Adrenal gland (tissue), 9 donors: ENCODE measurements at regions not wholly inside any gene's neighbourhood (a gene's known extent, or its start where the extent isn't known, plus 50 kb on each side); places are given as distances from the start of the nearest gene placed in this dataset.

Source experiments
- DNase-seq, 7 donors: peaks; one replicate each; pipeline ENCODE4 v3.0.0-alpha.2; 2019 to 2020
- H3K27ac ChIP-seq, 5 donors: fragments of 200-600 bp; sonication (generic) in 4 of 5; 1 replicate in 3 of 5; 2 replicates in 2 of 5; pipeline versions ENCODE4 v1.5.1 to v1.8.0; 2016 to 2020; ENCODE audit warnings: mild to moderate bottlenecking in 1 of 5
- H3K27me3 ChIP-seq: fragments of 200-600 bp; 2 replicates; pipeline ENCODE4 v1.8.0; 2021
- H3K36me3 ChIP-seq, 2 donors: fragments of 200-600 bp; replicated peaks in 1 of 2; 1 replicate in 1 of 2; 2 replicates in 1 of 2; pipeline versions ENCODE4 v1.5.1 to v1.8.0; 2018 to 2022
- H3K4me1 ChIP-seq, 2 donors: fragments of 200-600 bp; replicated peaks in 1 of 2; 1 replicate in 1 of 2; 2 replicates in 1 of 2; pipeline versions ENCODE4 v1.5.1 to v1.8.0; 2018 to 2021
- H3K4me3 ChIP-seq, 4 donors: fragments of 200-600 bp; sonication (generic) in 3 of 4; one replicate each; pipeline ENCODE4 v1.5.1; 2016 to 2018
- H3K9me3 ChIP-seq, 3 donors: fragments of 200-600 bp; sonication (generic) in 1 of 3; replicated peaks in 1 of 3; 1 replicate in 2 of 3; 2 replicates in 1 of 3; pipeline versions ENCODE4 v1.5.1 to v1.8.0; 2016 to 2021
- CTCF ChIP-seq, 6 experiments: fragments of 450-650 bp in 4 of 6; fragments of 200-600 bp in 2 of 6; sonication (generic) in 1 of 6; IDR thresholded peaks; 1 replicate in 5 of 6; 2 replicates in 1 of 6; pipeline versions ENCODE4 v1.5.1 to v1.8.0; 2016 to 2021; ENCODE audit warnings: antibody characterized with exemption in 6 of 6, mild to moderate bottlenecking in 2 of 6, moderate library complexity in 1 of 6
- POLR2A ChIP-seq, 2 donors: fragments of 450-650 bp; IDR thresholded peaks; one replicate each; pipeline ENCODE4 v1.6.1; 2017; ENCODE audit warnings: antibody characterized with exemption in 2 of 2, mild to moderate bottlenecking in 2 of 2, moderate library complexity in 1 of 2
- WGBS, 4 donors: extraction: QIAGEN DNeasy Blood & Tissue Kit in 2 of 4; methylation state at CpG; one replicate each; pipeline versions ENCODE4 v1.1.5 to v1.1.7; 2013 to 2017; 5-methylcytosine and 5-hydroxymethylcytosine counted together
- intact Hi-C, 2 donors: fragments of 100-400 bp; cut with DNase I; formaldehyde crosslinking; loops; one replicate each; pipeline versions ENCODE4 v1.14.1 to v1.15.0; 2022 to 2023
- donor health status: healthy with polysubstance abuse.
- donor health status: Bipolar disorder and iron deficiency.
- donor health status: DM: yes; HTN: yes; CAD: no.
- donor health status: DM: no; HTN: no; CAD: no.
- donor health status: DM: no; HTN: no; CAD: no.

DNA sequence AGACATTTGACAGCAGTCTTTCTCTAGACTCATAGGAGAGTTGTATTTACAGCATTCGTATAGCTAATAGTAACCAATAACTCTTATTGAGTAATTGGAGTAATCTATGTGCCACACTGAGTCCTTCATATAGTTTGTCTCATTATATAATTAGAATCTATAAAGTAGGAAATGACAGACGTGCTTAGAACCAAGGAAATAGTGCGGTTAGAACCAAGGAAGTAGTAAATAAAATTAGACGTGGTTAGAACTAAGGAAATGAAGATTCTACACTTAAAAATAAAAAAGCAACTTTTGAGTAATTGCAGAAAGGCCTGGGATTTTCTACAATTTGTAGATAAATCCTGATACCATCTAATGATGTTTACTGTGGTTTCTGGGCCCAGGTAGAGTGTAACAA, 107.8 kb upstream of the TNFSF11 start:
- TF ChIP-seq CTCF (IDR thresholded peaks at IDR 0.05) (no peak), POLR2A (IDR thresholded peaks at IDR 0.05) (no peak)
- DNase-seq = no peak
- 44 to 66% (median 60%) methylated on average over 4 of the region's 4 CpGs for WGBS, 4 donors
- intact Hi-C loops = no loop called here
- no peaks in the 10 kb centered on the region for H3K27me3 ChIP-seq
- no peaks in the 10 kb centered on the region for H3K36me3 ChIP-seq
- no peak overlapping the region for H3K27ac ChIP-seq
- no peaks in the 10 kb centered on the region for H3K4me1 ChIP-seq
- H3K9me3 ChIP-seq = no peaks in the 10 kb centered on the region
- no peak overlapping the region for H3K4me3 ChIP-seq

GRCh38 chr13:42466609-42467008, 107.3 kb upstream of the TNFSF11 start:
- Histone ChIP-seq H3K27me3 (no peaks in the 10 kb centered on the region), H3K27ac (no peak overlapping the region), H3K36me3 (no peaks in the 10 kb centered on the region), H3K4me3 (no peak overlapping the region), H3K9me3 (no peaks in the 10 kb centered on the region), H3K4me1 (no peaks in the 10 kb centered on the region)
- no peak for TF ChIP-seq CTCF (IDR thresholded peaks at IDR 0.05)
- TF ChIP-seq POLR2A (IDR thresholded peaks at IDR 0.05) = no peak
- WGBS, 4 donors = 76 to 92% (median 84%) methylated on average over 1 of the region's 1 CpG
- intact Hi-C loops = no loop called here
- no peak for DNase-seq

DNA sequence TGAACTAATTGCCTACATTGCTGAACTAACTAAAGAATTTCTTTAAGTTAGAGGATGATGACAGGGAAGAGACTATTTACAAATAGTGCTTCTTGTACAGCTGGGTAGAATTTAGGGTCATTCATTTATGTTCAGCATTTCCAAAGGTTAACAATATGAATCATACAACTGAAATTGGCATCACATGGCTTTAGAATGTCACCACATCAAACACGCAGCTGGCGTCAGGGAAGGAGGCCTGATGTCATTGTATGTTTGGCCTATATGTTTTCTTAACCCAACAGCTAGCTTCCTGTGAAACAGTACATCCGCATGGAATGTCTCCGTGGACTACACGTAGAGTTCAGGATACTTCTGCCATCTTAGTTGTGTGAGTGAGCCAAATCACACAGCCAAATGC, 99.0 kb upstream of the TNFSF11 start:
- intact Hi-C loops = no loop called here
- Histone ChIP-seq H3K9me3 (no peaks in the 10 kb centered on the region), H3K36me3 (no peaks in the 10 kb centered on the region), H3K4me3 (no peak overlapping the region), H3K4me1 (no peaks in the 10 kb centered on the region), H3K27me3 (no peaks in the 10 kb centered on the region), H3K27ac (no peak overlapping the region)
- TF ChIP-seq CTCF (IDR thresholded peaks at IDR 0.05) (no peak), POLR2A (IDR thresholded peaks at IDR 0.05) (no peak)
- 47 to 84% (median 72%) methylated on average over 5 of the region's 5 CpGs for WGBS, 4 donors
- DNase-seq = no peak

GRCh38 chr13:42477596-42478190, 96.3 kb upstream of the TNFSF11 start:
- peak; percentile 54 to 83 (median 71) for DNase-seq
- no peak for TF ChIP-seq POLR2A (IDR thresholded peaks at IDR 0.05)
- TF ChIP-seq CTCF (IDR thresholded peaks at IDR 0.05) = no peak
- intact Hi-C loops = no loop called here
- H3K4me3 ChIP-seq = no peak overlapping the region
- H3K36me3 ChIP-seq = no peaks in the 10 kb centered on the region
- WGBS, 4 donors = 48 to 77% (median 62%) methylated on average over 5 to 10 of the region's 10 CpGs
- H3K27me3 ChIP-seq = no peaks in the 10 kb centered on the region
- no peak overlapping the region for H3K27ac ChIP-seq
- H3K4me1 ChIP-seq = no peaks in the 10 kb centered on the region
- no peaks in the 10 kb centered on the region for H3K9me3 ChIP-seq
